ENCODE measurements at regions not wholly inside any gene's neighbourhood (a gene's known extent, or its start where the extent isn't known, plus 50 kb on each side); places are given as distances from the start of the nearest gene placed in this dataset.

GRCh38 chr13:53800011-53800410, 771.4 kb downstream of the OLFM4 start:
- Histone ChIP-seq H3K27ac (ENCODE audit: low read depth, low read length) (no peak overlapping the region), H2BK12ac (ENCODE audit: low read depth, low read length) (no peak overlapping the region), H3K36me3 (ENCODE audit: control insufficient read depth in 2 of 4, insufficient read depth in 4 of 4, low read length in 3 of 4) (no peaks in the 10 kb centered on the region), H2BK20ac (ENCODE audit: low read length) (no peak overlapping the region), H3K79me2 (ENCODE audit: control insufficient read depth in 1 of 2, insufficient read depth in 2 of 2, low read length in 2 of 2) (no peaks in the 10 kb centered on the region), H4K5ac (ENCODE audit: insufficient read length, low read depth, low read length) (no peak overlapping the region), H3K4me3 (ENCODE audit: extremely low read depth in 1 of 4, insufficient read depth in 2 of 4, low read depth in 3 of 4, low read length in 4 of 4) (no peak overlapping the region), H3K4me2 (ENCODE audit: insufficient read depth in 1 of 2, low read depth in 2 of 2, low read length in 2 of 2) (no peak overlapping the region), H4K8ac (ENCODE audit: extremely low read depth, insufficient read depth, low read length) (no peak overlapping the region), H3K9me3 (ENCODE audit: insufficient read depth in 2 of 2, low read depth in 1 of 2, low read length in 1 of 2) (no peaks in the 10 kb centered on the region), H3K4me1 (replicated peaks in 1 of 4; ENCODE audit: control insufficient read depth in 3 of 4, insufficient read depth in 4 of 4, low read length in 3 of 4) (no peaks in the 10 kb centered on the region), H3K18ac (ENCODE audit: extremely low read depth, low read length) (no peak overlapping the region), H3K9ac (replicated peaks in 1 of 4; ENCODE audit: extremely low read depth in 1 of 4, low read depth in 3 of 4, low read length in 3 of 4) (no peak overlapping the region), H2BK5ac (ENCODE audit: low read depth, low read length) (no peak overlapping the region), H3K23me2 (ENCODE audit: low read depth, low read length) (no peaks in the 10 kb centered on the region), H3K27me3 (replicated peaks in 1 of 4; ENCODE audit: control insufficient read depth in 3 of 4, extremely low read depth in 1 of 4, insufficient read depth in 3 of 4, low read length in 3 of 4) (no peaks in the 10 kb centered on the region; a peak in 1 of 7 replicates), H4K91ac (replicated peaks; ENCODE audit: insufficient read length, low read length) (no peak overlapping the region), H4K20me1 (replicated peaks in 1 of 2; ENCODE audit: control insufficient read depth in 1 of 2, insufficient read depth in 2 of 2, low read length in 2 of 2) (no peaks in the 10 kb centered on the region), H3K4ac (replicated peaks; ENCODE audit: insufficient read length, low read depth, low read length) (no peak overlapping the region), H3K14ac (ENCODE audit: insufficient read length) (no peak overlapping the region), H3K79me1 (ENCODE audit: low read depth, low read length) (no peaks in the 10 kb centered on the region), H2AFZ (ENCODE audit: low read length) (no peak overlapping the region), H2BK120ac (replicated peaks; ENCODE audit: low read depth, low read length) (no peak overlapping the region), H2AK5ac (ENCODE audit: low read depth, low read length) (no peak overlapping the region), H3K23ac (ENCODE audit: insufficient read length) (no peak overlapping the region), H2BK15ac (ENCODE audit: low read length) (no peak overlapping the region), H3K56ac (replicated peaks; ENCODE audit: insufficient read length, low read depth, low read length) (no peak overlapping the region)
- ChIA-PET CTCF (ENCODE audit: partially characterized antibody) (interaction anchor here (1.9 kb wide), 1 partner anchor 18 kb away, joined by 8 read pairs; no protein-coding TSS in a partner anchor), POLR2A (ENCODE audit: partially characterized antibody) (no interaction called here)
- TF ChIP-seq BCL11A (IDR thresholded peaks at IDR 0.05; ENCODE audit: low read depth in 2 of 2, low read length in 2 of 2) (no peak), SRF (IDR thresholded peaks at IDR 0.05; ENCODE audit: low read depth, low read length) (no peak), MAFK (IDR thresholded peaks at IDR 0.05; ENCODE audit: low read depth, low read length) (no peak), RNF2 (IDR thresholded peaks at IDR 0.05; ENCODE audit: borderline replicate concordance, low read depth, low read length, missing control alignments, poor library complexity, severe bottlenecking) (no peak), RBBP5 (IDR thresholded peaks at IDR 0.05; ENCODE audit: borderline replicate concordance, low read depth, low read length) (no peak)
- no peak for DNase-seq (ENCODE audit: low read depth in 1 of 2, low spot score in 2 of 2)
- 93% methylated on average over 5 of the region's 5 CpGs; no CpG with 5 or more reads in 1 of the 2 experiments for WGBS, 2 experiments (ENCODE audit: extremely low coverage in 1 of 2, insufficient coverage in 1 of 2, insufficient read length in 1 of 2, insufficient replicate concordance in 2 of 2, low coverage in 1 of 2, low lambda C conversion rate in 2 of 2, missing lambda C conversion rate in 1 of 2)
- FAIRE-seq, result no peak
